SK-N-MC (cell line): ENCODE measurements at regions not wholly inside any gene's neighbourhood (a gene's known extent, or its start where the extent isn't known, plus 50 kb on each side); places are given as distances from the start of the nearest gene placed in this dataset.

Experiments used
- DNase-seq: peaks from one replicate; pipeline ENCODE4 v3.0.0-alpha.2; 2011; ENCODE audit warnings: low read depth, low spot score
- H3K27ac ChIP-seq: fragments of 200-600 bp; sonication (generic); 2 replicates; pipeline ENCODE4 v1.5.1; 2016; ENCODE audit warnings: mixed run types
- H3K36me3 ChIP-seq: fragments of 200-600 bp; sonication (generic); 2 replicates; pipeline ENCODE4 v1.6.1; 2017; ENCODE audit warnings: antibody characterized with exemption, low read length, mixed read lengths; ENCODE audit not compliant: insufficient read depth
- H3K4me3 ChIP-seq: fragments of 200-600 bp; sonication (generic); 2 replicates; pipeline ENCODE4 v1.5.1; 2016
- H3K9ac ChIP-seq: fragments of 200-600 bp; sonication (generic); 2 replicates; pipeline ENCODE4 v1.8.0; 2017; ENCODE audit warnings: mixed run types, mixed read lengths; ENCODE audit not compliant: insufficient read length
- H3K9me3 ChIP-seq: fragments of 200-600 bp; sonication (generic); 2 replicates; pipeline ENCODE4 v1.6.1; 2017; ENCODE audit warnings: low read depth, mild to moderate bottlenecking, antibody characterized with exemption, low read length, moderate library complexity, mixed read lengths
- EZH2 ChIP-seq: fragments of 200-600 bp; sonication (generic); IDR thresholded peaks from one replicate; pipeline ENCODE4 v1.6.1; 2017; ENCODE audit warnings: antibody characterized with exemption
- FOXP2 ChIP-seq: optimal IDR thresholded peaks from 2 replicates; pipeline ENCODE3; 2011; ENCODE audit warnings: mild to moderate bottlenecking, moderate library complexity; ENCODE audit not compliant: insufficient read depth; ENCODE audit errors: extremely low read length, control extremely low read depth
- POLR2AphosphoS5 ChIP-seq: IDR thresholded peaks from 2 replicates; pipeline ENCODE4 v1.6.1; 2012; ENCODE audit warnings: mild to moderate bottlenecking, low read depth, low read length, borderline replicate concordance

DNA sequence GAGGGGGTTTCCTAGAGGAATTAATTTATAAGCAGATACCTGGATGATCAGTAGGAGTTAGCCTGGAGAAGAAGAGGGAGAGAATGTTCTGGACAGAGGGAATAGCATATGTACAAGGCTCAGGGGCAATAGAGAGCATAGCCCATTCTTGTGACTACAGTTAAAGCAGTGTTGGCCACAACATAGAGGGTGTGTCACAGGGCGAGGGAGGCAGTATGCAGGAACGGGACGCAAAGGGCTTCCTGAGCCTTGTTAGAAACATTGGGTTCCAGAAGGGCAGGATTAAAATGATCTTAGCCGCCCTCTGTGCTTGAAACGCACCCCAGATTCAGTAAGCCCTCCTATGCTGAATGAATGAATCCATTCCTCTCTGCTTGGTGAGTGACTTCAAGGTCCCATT is 142.2 kb upstream of the PWP1 start:
- no peak overlapping the region for H3K27ac ChIP-seq
- no peak overlapping the region for H3K9ac ChIP-seq
- no peak overlapping the region for H3K4me3 ChIP-seq
- TF ChIP-seq FOXP2 (no peak), POLR2AphosphoS5 (no peak), EZH2 (no peak)
- no peak for DNase-seq
- no peaks in the 10 kb centered on the region for H3K36me3 ChIP-seq
- H3K9me3 ChIP-seq: no peaks in the 10 kb centered on the region

- DNase-seq: no peak
- H3K9ac ChIP-seq: no peak overlapping the region
- H3K27ac ChIP-seq: no peak overlapping the region
- H3K9me3 ChIP-seq: no peaks in the 10 kb centered on the region
- TF ChIP-seq EZH2 (no peak), FOXP2 (no peak), POLR2AphosphoS5 (no peak)
- no peak overlapping the region for H3K4me3 ChIP-seq
- no peaks in the 10 kb centered on the region for H3K36me3 ChIP-seq
Observed at GRCh38 chr12:107543841-107544240, 141.8 kb upstream of the PWP1 start.

DNA sequence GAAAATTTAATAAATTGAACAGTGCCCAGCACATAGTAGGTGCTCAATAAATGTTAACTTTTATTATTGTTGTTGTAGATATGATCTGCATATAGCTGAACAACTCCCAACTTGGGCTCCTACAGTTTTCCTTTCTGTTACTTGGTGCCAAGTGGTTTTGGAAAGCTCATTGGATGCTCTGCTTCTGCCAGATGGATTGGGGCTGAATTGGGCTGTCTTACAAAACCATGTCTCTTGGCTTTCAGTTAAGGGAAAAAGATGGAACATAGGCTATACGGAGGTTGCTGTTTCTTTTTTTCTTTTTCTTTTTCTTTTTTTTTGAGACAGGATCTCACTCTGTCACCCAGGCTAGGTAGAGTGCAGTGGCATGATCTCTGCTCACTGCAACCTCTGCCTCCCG is 140.7 kb upstream of the PWP1 start:
- DNase-seq: no peak
- no peaks in the 10 kb centered on the region for H3K36me3 ChIP-seq
- TF ChIP-seq EZH2 (no peak), POLR2AphosphoS5 (no peak), FOXP2 (no peak)
- H3K4me3 ChIP-seq: no peak overlapping the region
- no peaks in the 10 kb centered on the region for H3K9me3 ChIP-seq
- no peak overlapping the region for H3K9ac ChIP-seq
- no peak overlapping the region for H3K27ac ChIP-seq

GRCh38 chr12:107545737-107546353 is 139.8 kb upstream of the PWP1 start:
- Histone ChIP-seq H3K4me3 (no peak overlapping the region), H3K27ac (no peak overlapping the region), H3K36me3 (no peaks in the 10 kb centered on the region), H3K9ac (no peak overlapping the region), H3K9me3 (no peaks in the 10 kb centered on the region)
- TF ChIP-seq POLR2AphosphoS5 (no peak), EZH2 (no peak), FOXP2 (no peak)
- no peak for DNase-seq

DNA sequence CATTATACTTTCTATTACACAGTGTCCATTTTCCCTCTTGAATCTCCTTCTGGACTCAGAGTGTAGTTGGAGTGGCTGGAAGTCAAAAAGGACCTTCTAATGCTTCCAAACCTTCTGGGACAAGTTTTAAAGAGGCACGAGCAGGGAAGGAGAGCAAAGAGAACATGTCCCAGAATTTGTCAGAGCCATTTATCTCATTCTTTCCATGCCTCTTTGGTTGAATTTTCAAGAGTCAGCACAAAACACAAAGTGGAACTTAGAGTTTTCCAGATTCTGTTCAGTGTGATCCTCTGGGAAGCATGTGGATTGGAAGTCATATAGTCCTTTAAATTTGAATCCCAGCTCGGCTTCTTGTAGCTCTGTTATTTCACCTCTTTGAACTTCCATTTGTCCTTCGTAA is 138.2 kb upstream of the PWP1 start:
- Histone ChIP-seq H3K27ac (no peak overlapping the region), H3K9ac (no peak overlapping the region), H3K9me3 (no peaks in the 10 kb centered on the region), H3K4me3 (no peak overlapping the region), H3K36me3 (no peaks in the 10 kb centered on the region)
- no peak for DNase-seq
- no peak for TF ChIP-seq EZH2
- TF ChIP-seq FOXP2: no peak
- TF ChIP-seq POLR2AphosphoS5: no peak

DNA sequence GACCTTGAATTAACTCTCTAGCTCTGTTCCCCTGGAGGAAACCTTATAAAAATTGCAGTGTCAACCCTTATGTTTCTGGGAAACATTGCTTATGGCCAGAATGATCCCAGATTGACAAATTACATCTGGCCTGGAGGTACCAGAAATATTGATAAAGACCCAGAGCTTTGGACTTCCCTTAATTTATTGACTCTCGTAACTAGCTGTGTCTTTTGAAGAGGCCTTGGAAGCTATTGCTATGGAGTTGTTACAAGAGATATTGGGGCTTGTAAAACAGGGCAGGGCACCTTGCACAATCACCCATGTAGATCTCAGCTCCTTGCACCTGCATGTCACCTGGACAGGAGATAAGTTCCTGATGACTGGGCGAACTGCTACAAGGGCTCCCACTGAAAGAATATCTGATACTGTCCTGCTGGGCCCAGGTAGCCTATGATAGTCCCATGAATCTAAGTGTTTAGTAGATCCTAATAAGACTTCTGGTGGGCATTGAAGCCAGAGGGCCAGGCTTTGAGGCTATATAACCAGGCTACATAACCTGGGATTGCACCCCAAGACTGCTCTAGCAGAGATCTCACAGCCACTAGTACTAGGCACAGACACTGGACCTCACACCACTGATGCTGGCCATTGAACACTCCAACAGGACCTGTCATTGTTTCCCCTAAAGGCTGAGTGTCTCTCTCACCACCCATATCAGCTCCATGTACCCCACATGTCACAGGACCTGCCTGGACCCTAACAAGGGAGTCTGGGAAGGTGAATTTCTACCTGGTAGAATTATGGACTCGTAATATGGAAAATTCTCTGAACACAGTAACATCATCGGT is 135.7 kb upstream of the PWP1 start:
- Histone ChIP-seq H3K27ac (no peak overlapping the region), H3K36me3 (no peaks in the 10 kb centered on the region), H3K9me3 (no peaks in the 10 kb centered on the region), H3K9ac (no peak overlapping the region), H3K4me3 (no peak overlapping the region)
- no peak for DNase-seq
- no peak for TF ChIP-seq POLR2AphosphoS5

GRCh38 chr12:107551434-107551833 is 134.2 kb upstream of the PWP1 start:
- no peak overlapping the region for H3K4me3 ChIP-seq
- no peaks in the 10 kb centered on the region for H3K36me3 ChIP-seq
- TF ChIP-seq EZH2 (no peak), POLR2AphosphoS5 (no peak), FOXP2 (no peak)
- no peak for DNase-seq
- H3K9me3 ChIP-seq: no peaks in the 10 kb centered on the region
- no peak overlapping the region for H3K27ac ChIP-seq
- H3K9ac ChIP-seq: no peak overlapping the region

- Histone ChIP-seq H3K9me3 (no peaks in the 10 kb centered on the region), H3K36me3 (no peaks in the 10 kb centered on the region), H3K4me3 (no peak overlapping the region), H3K9ac (no peak overlapping the region), H3K27ac (no peak overlapping the region)
- DNase-seq: no peak
- TF ChIP-seq FOXP2: no peak
- no peak for TF ChIP-seq EZH2
- no peak for TF ChIP-seq POLR2AphosphoS5
Observed at GRCh38 chr12:107552263-107552662, 133.3 kb upstream of the PWP1 start.
